ENCODE measurements at regions not wholly inside any gene's neighbourhood (a gene's known extent, or its start where the extent isn't known, plus 50 kb on each side); places are given as distances from the start of the nearest gene placed in this dataset.

DNA sequence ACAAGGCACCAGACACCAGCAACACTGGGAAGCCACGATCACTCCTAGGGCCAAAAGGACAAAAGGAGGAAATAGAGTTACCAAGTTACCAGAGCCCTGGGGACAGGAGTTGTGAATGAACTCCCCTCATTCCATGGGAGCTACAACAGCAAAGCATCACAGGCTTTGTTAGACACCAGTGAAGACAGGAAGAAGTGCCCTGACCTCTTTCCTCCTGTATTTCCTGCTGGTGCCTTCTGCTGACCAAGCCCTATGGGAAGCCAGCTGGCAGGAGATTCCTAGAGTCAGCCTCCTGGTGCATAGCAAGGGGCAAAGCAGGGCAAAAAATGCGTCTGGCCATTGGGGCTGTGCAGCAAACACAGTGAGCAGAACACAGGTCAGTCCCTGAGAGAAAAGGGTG lies 374.7 kb downstream of the ZSWIM6 start:
- TF ChIP-seq, protein P1, sequence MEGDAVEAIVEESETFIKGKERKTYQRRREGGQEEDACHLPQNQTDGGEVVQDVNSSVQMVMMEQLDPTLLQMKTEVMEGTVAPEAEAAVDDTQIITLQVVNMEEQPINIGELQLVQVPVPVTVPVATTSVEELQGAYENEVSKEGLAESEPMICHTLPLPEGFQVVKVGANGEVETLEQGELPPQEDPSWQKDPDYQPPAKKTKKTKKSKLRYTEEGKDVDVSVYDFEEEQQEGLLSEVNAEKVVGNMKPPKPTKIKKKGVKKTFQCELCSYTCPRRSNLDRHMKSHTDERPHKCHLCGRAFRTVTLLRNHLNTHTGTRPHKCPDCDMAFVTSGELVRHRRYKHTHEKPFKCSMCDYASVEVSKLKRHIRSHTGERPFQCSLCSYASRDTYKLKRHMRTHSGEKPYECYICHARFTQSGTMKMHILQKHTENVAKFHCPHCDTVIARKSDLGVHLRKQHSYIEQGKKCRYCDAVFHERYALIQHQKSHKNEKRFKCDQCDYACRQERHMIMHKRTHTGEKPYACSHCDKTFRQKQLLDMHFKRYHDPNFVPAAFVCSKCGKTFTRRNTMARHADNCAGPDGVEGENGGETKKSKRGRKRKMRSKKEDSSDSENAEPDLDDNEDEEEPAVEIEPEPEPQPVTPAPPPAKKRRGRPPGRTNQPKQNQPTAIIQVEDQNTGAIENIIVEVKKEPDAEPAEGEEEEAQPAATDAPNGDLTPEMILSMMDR (IDR thresholded peaks at IDR 0.05), result no peak
- TF ChIP-seq, protein P2, sequence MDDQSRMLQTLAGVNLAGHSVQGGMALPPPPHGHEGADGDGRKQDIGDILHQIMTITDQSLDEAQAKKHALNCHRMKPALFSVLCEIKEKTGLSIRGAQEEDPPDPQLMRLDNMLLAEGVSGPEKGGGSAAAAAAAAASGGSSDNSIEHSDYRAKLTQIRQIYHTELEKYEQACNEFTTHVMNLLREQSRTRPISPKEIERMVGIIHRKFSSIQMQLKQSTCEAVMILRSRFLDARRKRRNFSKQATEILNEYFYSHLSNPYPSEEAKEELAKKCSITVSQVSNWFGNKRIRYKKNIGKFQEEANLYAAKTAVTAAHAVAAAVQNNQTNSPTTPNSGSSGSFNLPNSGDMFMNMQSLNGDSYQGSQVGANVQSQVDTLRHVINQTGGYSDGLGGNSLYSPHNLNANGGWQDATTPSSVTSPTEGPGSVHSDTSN (IDR thresholded peaks at IDR 0.05), result no peak
- TF ChIP-seq PHF8 (IDR thresholded peaks at IDR 0.05; ENCODE audit: borderline replicate concordance, low read depth), result no peak
- TF ChIP-seq, protein P3, sequence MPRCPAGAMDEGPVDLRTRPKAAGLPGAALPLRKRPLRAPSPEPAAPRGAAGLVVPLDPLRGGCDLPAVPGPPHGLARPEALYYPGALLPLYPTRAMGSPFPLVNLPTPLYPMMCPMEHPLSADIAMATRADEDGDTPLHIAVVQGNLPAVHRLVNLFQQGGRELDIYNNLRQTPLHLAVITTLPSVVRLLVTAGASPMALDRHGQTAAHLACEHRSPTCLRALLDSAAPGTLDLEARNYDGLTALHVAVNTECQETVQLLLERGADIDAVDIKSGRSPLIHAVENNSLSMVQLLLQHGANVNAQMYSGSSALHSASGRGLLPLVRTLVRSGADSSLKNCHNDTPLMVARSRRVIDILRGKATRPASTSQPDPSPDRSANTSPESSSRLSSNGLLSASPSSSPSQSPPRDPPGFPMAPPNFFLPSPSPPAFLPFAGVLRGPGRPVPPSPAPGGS (IDR thresholded peaks at IDR 0.05), result no peak
- no peak for TF ChIP-seq EP300 (IDR thresholded peaks at IDR 0.05)
- TF ChIP-seq RNF2 (IDR thresholded peaks at IDR 0.05; ENCODE audit: borderline replicate concordance, low read depth), result no peak
- TF ChIP-seq, protein P4, sequence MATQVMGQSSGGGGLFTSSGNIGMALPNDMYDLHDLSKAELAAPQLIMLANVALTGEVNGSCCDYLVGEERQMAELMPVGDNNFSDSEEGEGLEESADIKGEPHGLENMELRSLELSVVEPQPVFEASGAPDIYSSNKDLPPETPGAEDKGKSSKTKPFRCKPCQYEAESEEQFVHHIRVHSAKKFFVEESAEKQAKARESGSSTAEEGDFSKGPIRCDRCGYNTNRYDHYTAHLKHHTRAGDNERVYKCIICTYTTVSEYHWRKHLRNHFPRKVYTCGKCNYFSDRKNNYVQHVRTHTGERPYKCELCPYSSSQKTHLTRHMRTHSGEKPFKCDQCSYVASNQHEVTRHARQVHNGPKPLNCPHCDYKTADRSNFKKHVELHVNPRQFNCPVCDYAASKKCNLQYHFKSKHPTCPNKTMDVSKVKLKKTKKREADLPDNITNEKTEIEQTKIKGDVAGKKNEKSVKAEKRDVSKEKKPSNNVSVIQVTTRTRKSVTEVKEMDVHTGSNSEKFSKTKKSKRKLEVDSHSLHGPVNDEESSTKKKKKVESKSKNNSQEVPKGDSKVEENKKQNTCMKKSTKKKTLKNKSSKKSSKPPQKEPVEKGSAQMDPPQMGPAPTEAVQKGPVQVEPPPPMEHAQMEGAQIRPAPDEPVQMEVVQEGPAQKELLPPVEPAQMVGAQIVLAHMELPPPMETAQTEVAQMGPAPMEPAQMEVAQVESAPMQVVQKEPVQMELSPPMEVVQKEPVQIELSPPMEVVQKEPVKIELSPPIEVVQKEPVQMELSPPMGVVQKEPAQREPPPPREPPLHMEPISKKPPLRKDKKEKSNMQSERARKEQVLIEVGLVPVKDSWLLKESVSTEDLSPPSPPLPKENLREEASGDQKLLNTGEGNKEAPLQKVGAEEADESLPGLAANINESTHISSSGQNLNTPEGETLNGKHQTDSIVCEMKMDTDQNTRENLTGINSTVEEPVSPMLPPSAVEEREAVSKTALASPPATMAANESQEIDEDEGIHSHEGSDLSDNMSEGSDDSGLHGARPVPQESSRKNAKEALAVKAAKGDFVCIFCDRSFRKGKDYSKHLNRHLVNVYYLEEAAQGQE (IDR thresholded peaks at IDR 0.05), result no peak
- no peak for TF ChIP-seq NFE2L2 (conservative IDR thresholded peaks at IDR 0.05; ENCODE audit: low read length)
- no peak for TF ChIP-seq HDAC2 (IDR thresholded peaks at IDR 0.05)
- no peak for TF ChIP-seq JUNB (IDR thresholded peaks at IDR 0.05)
- TF ChIP-seq CHD4 (IDR thresholded peaks at IDR 0.05; ENCODE audit: borderline replicate concordance), result no peak
